HepG2 (cell line): ENCODE measurements at regions not wholly inside any gene's neighbourhood (a gene's known extent, or its start where the extent isn't known, plus 50 kb on each side); places are given as distances from the start of the nearest gene placed in this dataset.

Experiments used
- ATAC-seq: fragments of 200-7000 bp; cut with Tn5 transposase; 3 replicates; pipeline ENCODE4 v1.9.1; 2020; ENCODE audit warnings: mild to moderate bottlenecking, moderate library complexity
- BruUV-seq: library from RNA; stranded (reverse); fragments of 400-500 nt; replicated peaks from 2 replicates; lab custom pipeline; 2021; lab: Mats Ljungman, UMichigan
- CTCF ChIA-PET: fragments of 300-600 bp; formaldehyde crosslinking; extraction: SDS; loops from one replicate; lab custom pipeline; 2021; ENCODE audit warnings: low total read pairs, inconsistent platforms, low intra/inter-chr PET ratio; lab: Yijun Ruan, JAX
- POLR2A ChIA-PET: fragments of 350-600 bp; sonication (Branson Sonifier 250); formaldehyde crosslinking; loops from one replicate; lab custom pipeline; 2020; ENCODE audit warnings: antibody characterized with exemption, inconsistent platforms; lab: Yijun Ruan, JAX
- DNase-seq: peaks from one replicate; pipeline ENCODE4 v3.0.0-alpha.2; 2015; ENCODE audit warnings: low spot score
- FAIRE-seq: peaks from 3 replicates; lab custom pipeline; 2011; peaks lifted over from hg19 to GRCh38; lab: Jason Lieb, UNC
- H2AFZ ChIP-seq: one replicate; pipeline ENCODE4 v1.6.1; 2011; ENCODE audit warnings: low read length, inconsistent platforms
- H3K27ac ChIP-seq: fragments of 300-600 bp; 3 replicates; pipeline ENCODE4 v1.8.0; 2011; ENCODE audit warnings: mixed run types, mild to moderate bottlenecking, mixed read lengths, low read length, inconsistent platforms; ENCODE audit not compliant: insufficient read depth; ENCODE audit errors: extremely low read length
- H3K27me3 ChIP-seq, 2 experiments: fragments of 200-600 bp in 1 of 2; 2 replicates in 1 of 2; 3 replicates in 1 of 2; pipeline versions ENCODE4 v1.6.0 to v1.8.0; 2011; ENCODE audit warnings: low read length in 2 of 2, mild to moderate bottlenecking in 2 of 2, moderate library complexity in 2 of 2, inconsistent platforms in 1 of 2; ENCODE audit not compliant: insufficient read depth in 2 of 2, control insufficient read depth in 1 of 2
- H3K36me3 ChIP-seq, 2 experiments: fragments of 200-600 bp in 1 of 2; replicated peaks in 1 of 2; 2 replicates in 1 of 2; 3 replicates in 1 of 2; pipeline versions ENCODE4 v1.5.1 to v1.8.0; 2011; ENCODE audit warnings: low read length in 2 of 2, inconsistent platforms in 1 of 2; ENCODE audit not compliant: insufficient read depth in 2 of 2, control insufficient read depth in 1 of 2
- H3K4me1 ChIP-seq: 2 replicates; pipeline ENCODE4 v1.5.1; 2012; ENCODE audit warnings: low read length, inconsistent platforms; ENCODE audit not compliant: insufficient read depth
- H3K4me2 ChIP-seq: 2 replicates; pipeline ENCODE4 v1.6.0; 2011; ENCODE audit warnings: low read depth, low read length, inconsistent platforms
- H3K4me3 ChIP-seq, 3 experiments: fragments of 200-600 bp in 1 of 3; sonication (generic), shearing (Covaris generic) in 1 of 3; replicated peaks in 1 of 3; 2 replicates each; pipeline ENCODE4 v1.5.1; 2011 to 2016; ENCODE audit warnings: low read length in 3 of 3, inconsistent platforms in 2 of 3, low read depth in 2 of 3, mild to moderate bottlenecking in 2 of 3, control low read depth in 1 of 3, mixed read lengths in 1 of 3; ENCODE audit not compliant: insufficient read depth in 1 of 3
- H3K79me2 ChIP-seq: one replicate; pipeline ENCODE4 v1.6.1; 2011; ENCODE audit warnings: low read length, inconsistent platforms; ENCODE audit not compliant: insufficient read depth
- H3K9ac ChIP-seq: 2 replicates; pipeline ENCODE4 v1.6.0; 2011; ENCODE audit warnings: mild to moderate bottlenecking, low read depth, low read length, inconsistent platforms; ENCODE audit not compliant: insufficient read depth
- H3K9me3 ChIP-seq: 2 replicates; pipeline ENCODE4 v1.5.1; 2012; ENCODE audit warnings: mild to moderate bottlenecking, low read length
- H4K20me1 ChIP-seq: 2 replicates; pipeline ENCODE4 v1.6.0; 2011; ENCODE audit warnings: inconsistent platforms, mild to moderate bottlenecking, low read length, moderate library complexity; ENCODE audit not compliant: insufficient read depth
- AGO1 ChIP-seq: fragments of 200-400 bp; formaldehyde crosslinking; IDR thresholded peaks from 2 replicates; pipeline ENCODE4 v1.6.1; 2017; ENCODE audit warnings: mild to moderate bottlenecking, low read depth, low read length, moderate library complexity; ENCODE audit not compliant: poor library complexity, severe bottlenecking
- ARNT2 ChIP-seq: sonication (generic); formaldehyde crosslinking; IDR thresholded peaks from 2 replicates; pipeline ENCODE4 v1.8.0; 2022; ENCODE audit warnings: mild to moderate bottlenecking, low read depth, missing genetic modification reagents, moderate library complexity
- ATF2 ChIP-seq: sonication (generic); formaldehyde crosslinking; IDR thresholded peaks from 2 replicates; pipeline ENCODE4 v1.4.0; 2020; ENCODE audit warnings: missing genetic modification reagents
- ATF7-NPFF ChIP-seq: sonication (generic); formaldehyde crosslinking; IDR thresholded peaks from 2 replicates; pipeline ENCODE4 v1.8.1; 2023; ENCODE audit warnings: mild to moderate bottlenecking, low read depth, missing genetic modification reagents, moderate library complexity
- CSRNP2 ChIP-seq: sonication (generic); formaldehyde crosslinking; conservative IDR thresholded peaks from 2 replicates; pipeline ENCODE4 v1.8.0; 2022; ENCODE audit warnings: low read depth, missing genetic modification reagents
- ELF3 ChIP-seq: IDR thresholded peaks from 2 replicates; pipeline ENCODE4 v1.6.1; 2016; ENCODE audit warnings: missing genetic modification reagents, missing compliant biosample characterization
- GPBP1L1 ChIP-seq: sonication (generic); formaldehyde crosslinking; IDR thresholded peaks from 2 replicates; pipeline ENCODE4 v1.5.0; 2020; ENCODE audit warnings: mild to moderate bottlenecking, missing genetic modification reagents
- PHF8 ChIP-seq: sonication (generic); formaldehyde crosslinking; IDR thresholded peaks from 2 replicates; pipeline ENCODE4 v1.5.0; 2020; ENCODE audit warnings: missing genetic modification reagents
- RFXANK ChIP-seq: IDR thresholded peaks from 2 replicates; pipeline ENCODE4 v1.6.1; 2016
- RFXAP ChIP-seq: sonication (generic); formaldehyde crosslinking; IDR thresholded peaks from 2 replicates; pipeline ENCODE4 v1.4.0; 2020; ENCODE audit warnings: missing genetic modification reagents, borderline replicate concordance
- SMAD3 ChIP-seq: sonication (generic); formaldehyde crosslinking; IDR thresholded peaks from 2 replicates; pipeline ENCODE4 v1.4.0; 2020; ENCODE audit warnings: missing genetic modification reagents
- SP5 ChIP-seq: IDR thresholded peaks from 2 replicates; pipeline ENCODE4 v1.6.1; 2016; ENCODE audit warnings: low read depth, borderline replicate concordance
- SSRP1 ChIP-seq: IDR thresholded peaks from 2 replicates; pipeline ENCODE4 v1.6.1; 2016; ENCODE audit warnings: control low read depth
- ZNF790 ChIP-seq: sonication (generic); formaldehyde crosslinking; IDR thresholded peaks from 2 replicates; pipeline ENCODE4 v1.8.0; 2022; ENCODE audit warnings: missing genetic modification reagents, mild to moderate bottlenecking, borderline replicate concordance
- WGBS: methylation state at CpG from one replicate; pipeline ENCODE4 v1.1.6; 2017; ENCODE audit warnings: low lambda C conversion rate; 5-methylcytosine and 5-hydroxymethylcytosine counted together
- in situ Hi-C: cut with HindIII; loops from 2 replicates; pipeline ENCODE4 v1.10.0; 2017; ENCODE audit warnings: low pct_unique_long_range_greater_than_20kb; ENCODE audit not compliant: extremely low pct_ligation_motif_present
- intact Hi-C: fragments of 100-400 bp; cut with micrococcal nuclease; formaldehyde crosslinking; loops from one replicate; pipeline ENCODE4 v1.10.0; 2022; ENCODE audit not compliant: unreplicated experiment

GRCh38 chr15:61524086-61524485 is 295.0 kb upstream of the RORA start:
- Histone ChIP-seq H3K4me2 (no peak overlapping the region), H3K9ac (no peak overlapping the region), H3K4me3 (no peak overlapping the region), H2AFZ (no peak overlapping the region), H3K27me3 (peaks cover 0 to 8% of the 10 kb centered on the region in 2 experiments; a peak in 1 of 5 replicates), H3K4me1 (no peaks in the 10 kb centered on the region), H3K36me3 (no peaks in the 10 kb centered on the region), H4K20me1 (no peaks in the 10 kb centered on the region), H3K9me3 (no peaks in the 10 kb centered on the region), H3K79me2 (no peaks in the 10 kb centered on the region), H3K27ac (no peak overlapping the region)
- no peak for FAIRE-seq
- DNase-seq: no peak
- WGBS: 14% methylated on average over 2 of the region's 2 CpGs
- in situ Hi-C loops: no loop called here
- intact Hi-C loops: no loop called here
- ChIA-PET POLR2A (no interaction called here), CTCF (no interaction called here)
- ATAC-seq: no peak
- no TSS peak for BruUV-seq
- TF ChIP-seq ATF2 (CRISPR knock-in tag): no peak
- TF ChIP-seq AGO1: no peak
- TF ChIP-seq CSRNP2: no peak
- TF ChIP-seq ATF7-NPFF (CRISPR knock-in tag): no peak
- TF ChIP-seq ZNF790 (CRISPR knock-in tag): no peak
- no peak for TF ChIP-seq ELF3 (CRISPR knock-in tag)
- no peak for TF ChIP-seq GPBP1L1 (CRISPR knock-in tag)
- TF ChIP-seq RFXANK: no peak
- TF ChIP-seq PHF8 (CRISPR knock-in tag): no peak
- TF ChIP-seq SSRP1: no peak
- TF ChIP-seq RFXAP (CRISPR knock-in tag): no peak
- TF ChIP-seq SMAD3 (CRISPR knock-in tag): no peak
- TF ChIP-seq ARNT2 (CRISPR knock-in tag): no peak
- no peak for TF ChIP-seq SP5 (CRISPR knock-in tag)
